ENCODE measurements at regions not wholly inside any gene's neighbourhood (a gene's known extent, or its start where the extent isn't known, plus 50 kb on each side); places are given as distances from the start of the nearest gene placed in this dataset.

DNA sequence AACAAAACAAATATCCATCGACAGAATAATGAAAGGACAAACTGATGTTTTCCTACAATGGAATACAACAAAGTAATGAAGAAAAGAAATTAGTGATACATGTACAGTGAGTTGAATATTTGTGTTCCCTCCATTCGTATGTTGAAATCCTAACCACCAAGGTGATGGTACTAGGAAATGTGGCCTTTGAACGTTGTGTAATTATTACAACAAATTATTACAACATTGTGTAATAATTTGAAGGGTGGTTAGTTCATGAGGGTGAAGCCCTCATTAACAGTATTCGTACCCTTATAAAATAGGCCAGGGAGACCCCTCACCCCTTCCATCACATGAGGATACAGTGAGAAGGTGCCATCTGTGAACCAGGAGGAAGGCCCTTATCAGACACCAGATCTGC is 339.4 kb downstream of the BMP2 start:
- TF ChIP-seq, protein P1, sequence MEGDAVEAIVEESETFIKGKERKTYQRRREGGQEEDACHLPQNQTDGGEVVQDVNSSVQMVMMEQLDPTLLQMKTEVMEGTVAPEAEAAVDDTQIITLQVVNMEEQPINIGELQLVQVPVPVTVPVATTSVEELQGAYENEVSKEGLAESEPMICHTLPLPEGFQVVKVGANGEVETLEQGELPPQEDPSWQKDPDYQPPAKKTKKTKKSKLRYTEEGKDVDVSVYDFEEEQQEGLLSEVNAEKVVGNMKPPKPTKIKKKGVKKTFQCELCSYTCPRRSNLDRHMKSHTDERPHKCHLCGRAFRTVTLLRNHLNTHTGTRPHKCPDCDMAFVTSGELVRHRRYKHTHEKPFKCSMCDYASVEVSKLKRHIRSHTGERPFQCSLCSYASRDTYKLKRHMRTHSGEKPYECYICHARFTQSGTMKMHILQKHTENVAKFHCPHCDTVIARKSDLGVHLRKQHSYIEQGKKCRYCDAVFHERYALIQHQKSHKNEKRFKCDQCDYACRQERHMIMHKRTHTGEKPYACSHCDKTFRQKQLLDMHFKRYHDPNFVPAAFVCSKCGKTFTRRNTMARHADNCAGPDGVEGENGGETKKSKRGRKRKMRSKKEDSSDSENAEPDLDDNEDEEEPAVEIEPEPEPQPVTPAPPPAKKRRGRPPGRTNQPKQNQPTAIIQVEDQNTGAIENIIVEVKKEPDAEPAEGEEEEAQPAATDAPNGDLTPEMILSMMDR (IDR thresholded peaks at IDR 0.05) = no peak
- TF ChIP-seq EZH2 (IDR thresholded peaks at IDR 0.05; ENCODE audit: borderline replicate concordance, insufficient read depth, low read depth, low read length, poor library complexity, severe bottlenecking) = no peak

All from B cell (primary cell).